RWPE1 (cell line): ENCODE measurements at regions not wholly inside any gene's neighbourhood (a gene's known extent, or its start where the extent isn't known, plus 50 kb on each side); places are given as distances from the start of the nearest gene placed in this dataset.

ENCODE experiments used
- CTCF ChIA-PET: fragments of 350-600 bp; sonication (Branson Sonifier 250); formaldehyde crosslinking; extraction: SDS; loops from one replicate; lab custom pipeline; 2021; lab: Yijun Ruan, JAX
- POLR2A ChIA-PET: fragments of 400-600 bp; formaldehyde crosslinking; extraction: SDS; loops from one replicate; lab custom pipeline; 2020; ENCODE audit warnings: antibody characterized with exemption; ENCODE audit not compliant: low non-redundant PET; lab: Yijun Ruan, JAX
- DNase-seq: peaks from one replicate; pipeline ENCODE4 v3.0.0; 2012; ENCODE audit warnings: low spot score
- H3K27ac ChIP-seq: fragments of 450-650 bp; 2 replicates; pipeline ENCODE4 v1.5.1; 2017
- TF ChIP-seq, protein P1 (sequence below): fragments of 450-650 bp; conservative IDR thresholded peaks from 2 replicates; pipeline ENCODE4 v1.5.1; 2017; ENCODE audit warnings: low read depth, mild to moderate bottlenecking

DNA sequence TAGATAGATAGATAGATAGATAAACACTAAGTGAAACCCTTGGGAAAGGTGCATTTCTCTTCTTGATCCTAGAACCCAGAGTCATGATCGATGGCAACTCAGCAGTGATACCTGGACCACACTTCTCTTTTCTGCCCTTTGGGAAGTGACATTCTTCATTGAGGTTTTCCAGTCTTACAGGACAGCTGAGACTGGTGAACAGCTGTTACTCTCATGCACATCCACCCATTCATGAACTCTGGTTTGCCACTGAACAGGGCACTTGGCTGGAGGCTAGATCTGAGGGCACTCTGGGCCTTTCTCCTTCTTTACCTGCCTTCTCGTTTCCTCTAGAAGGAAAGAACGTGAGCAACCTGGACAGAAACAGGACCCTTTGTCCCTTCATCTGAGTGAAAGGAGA is 164.5 kb downstream of the DRD1 start:
- CTCF ChIA-PET, result no interaction called here
- POLR2A ChIA-PET, result no interaction called here
- TF ChIP-seq, protein P1, sequence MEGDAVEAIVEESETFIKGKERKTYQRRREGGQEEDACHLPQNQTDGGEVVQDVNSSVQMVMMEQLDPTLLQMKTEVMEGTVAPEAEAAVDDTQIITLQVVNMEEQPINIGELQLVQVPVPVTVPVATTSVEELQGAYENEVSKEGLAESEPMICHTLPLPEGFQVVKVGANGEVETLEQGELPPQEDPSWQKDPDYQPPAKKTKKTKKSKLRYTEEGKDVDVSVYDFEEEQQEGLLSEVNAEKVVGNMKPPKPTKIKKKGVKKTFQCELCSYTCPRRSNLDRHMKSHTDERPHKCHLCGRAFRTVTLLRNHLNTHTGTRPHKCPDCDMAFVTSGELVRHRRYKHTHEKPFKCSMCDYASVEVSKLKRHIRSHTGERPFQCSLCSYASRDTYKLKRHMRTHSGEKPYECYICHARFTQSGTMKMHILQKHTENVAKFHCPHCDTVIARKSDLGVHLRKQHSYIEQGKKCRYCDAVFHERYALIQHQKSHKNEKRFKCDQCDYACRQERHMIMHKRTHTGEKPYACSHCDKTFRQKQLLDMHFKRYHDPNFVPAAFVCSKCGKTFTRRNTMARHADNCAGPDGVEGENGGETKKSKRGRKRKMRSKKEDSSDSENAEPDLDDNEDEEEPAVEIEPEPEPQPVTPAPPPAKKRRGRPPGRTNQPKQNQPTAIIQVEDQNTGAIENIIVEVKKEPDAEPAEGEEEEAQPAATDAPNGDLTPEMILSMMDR, result no peak
- H3K27ac ChIP-seq, result no peak overlapping the region
- DNase-seq, result no peak

DNA sequence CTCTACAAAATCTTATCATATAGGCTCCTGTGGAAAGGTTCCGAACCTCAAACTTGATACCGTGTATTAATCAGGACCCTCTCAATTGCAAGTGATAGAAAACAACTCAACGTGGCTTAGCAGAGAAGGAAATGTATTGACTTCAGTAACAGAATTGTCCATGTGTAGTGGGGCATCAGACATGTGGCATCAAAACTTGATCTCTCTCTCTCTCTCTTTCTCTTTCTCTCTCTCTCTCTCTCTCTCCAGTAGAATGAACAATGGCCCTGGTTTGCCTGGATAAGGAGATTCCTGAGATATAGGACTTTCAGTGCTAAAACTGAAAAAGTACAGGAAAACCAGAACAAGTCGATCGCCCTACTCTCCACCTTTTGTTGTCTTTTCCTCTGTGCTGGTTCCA is 168.2 kb downstream of the DRD1 start:
- TF ChIP-seq, protein P1, result no peak
- H3K27ac ChIP-seq, result no peak overlapping the region
- CTCF ChIA-PET, result no interaction called here
- DNase-seq, result no peak
- POLR2A ChIA-PET, result no interaction called here

DNA sequence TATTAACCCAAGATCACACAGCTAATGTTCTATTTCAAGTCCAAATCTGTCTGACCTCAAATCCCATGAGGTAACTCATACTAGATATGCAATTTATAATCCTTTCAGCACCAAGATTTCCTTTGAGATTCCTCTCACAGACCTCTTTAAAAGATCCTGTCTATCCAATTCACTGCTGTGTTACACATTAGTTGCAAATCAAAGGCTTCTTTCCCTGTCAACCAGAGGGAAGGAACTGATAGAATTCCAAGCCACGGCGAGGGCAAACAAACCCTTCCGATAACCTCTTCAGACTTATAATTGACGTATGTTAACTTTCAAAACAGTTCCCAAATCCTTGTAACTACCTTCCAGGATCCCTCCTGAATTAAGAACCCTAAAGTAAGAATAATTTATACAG is 168.9 kb downstream of the DRD1 start:
- ChIA-PET CTCF (interaction anchor here (0.6 kb wide), 1 partner anchor 254 kb away, joined by 3 read pairs; no protein-coding TSS in a partner anchor), POLR2A (no interaction called here)
- TF ChIP-seq, protein P1, result no peak

DNA sequence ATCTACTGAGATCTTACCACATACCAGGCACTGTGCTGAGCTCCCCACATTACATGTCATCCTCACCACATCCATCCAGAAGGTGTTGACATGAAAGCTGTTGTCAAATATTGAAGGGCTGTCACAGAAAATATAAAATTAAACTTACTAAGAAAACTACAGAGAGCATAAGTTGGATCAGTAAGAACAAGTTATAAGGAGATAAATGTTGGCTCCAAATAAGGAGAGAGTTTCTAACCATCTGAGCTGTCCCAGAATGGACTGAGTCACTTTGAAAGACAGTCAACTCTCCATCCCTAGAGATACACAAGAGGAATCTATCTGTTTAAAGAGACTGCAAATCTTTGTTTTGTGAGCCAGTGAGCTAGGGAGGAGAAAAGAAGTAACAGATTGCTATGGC is 169.8 kb downstream of the DRD1 start:
- ChIA-PET POLR2A (no interaction called here), CTCF (interaction anchor here (0.6 kb wide), 1 partner anchor 31 kb away, joined by 4 read pairs; no protein-coding TSS in a partner anchor)
- no peak overlapping the region for H3K27ac ChIP-seq
- DNase-seq, result no peak
- TF ChIP-seq, protein P1, result no peak

More for the DNA sequence above, 168.9 kb downstream of the DRD1 start:
- no peak overlapping the region for H3K27ac ChIP-seq
- no peak for DNase-seq

DNA sequence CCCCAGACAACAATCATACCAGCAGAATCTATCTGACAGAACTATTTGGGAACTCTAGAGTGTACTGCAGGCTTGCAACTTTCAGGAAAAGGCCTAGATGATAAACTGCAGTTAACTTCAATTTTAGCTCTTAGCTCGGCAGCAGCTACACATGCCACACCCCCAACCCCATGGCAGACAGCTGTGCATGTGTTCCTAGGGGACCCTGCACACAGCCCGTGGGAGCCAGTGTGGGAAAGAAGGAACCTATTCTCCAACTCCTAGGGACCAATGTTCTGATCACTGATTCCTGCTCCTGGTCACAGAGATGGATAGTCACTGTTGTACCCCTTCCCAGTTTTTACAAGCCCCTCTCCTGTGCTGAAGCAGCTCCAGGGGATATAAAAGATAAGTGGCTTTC is 179.6 kb downstream of the DRD1 start:
- TF ChIP-seq, protein P1, result no peak

DNA sequence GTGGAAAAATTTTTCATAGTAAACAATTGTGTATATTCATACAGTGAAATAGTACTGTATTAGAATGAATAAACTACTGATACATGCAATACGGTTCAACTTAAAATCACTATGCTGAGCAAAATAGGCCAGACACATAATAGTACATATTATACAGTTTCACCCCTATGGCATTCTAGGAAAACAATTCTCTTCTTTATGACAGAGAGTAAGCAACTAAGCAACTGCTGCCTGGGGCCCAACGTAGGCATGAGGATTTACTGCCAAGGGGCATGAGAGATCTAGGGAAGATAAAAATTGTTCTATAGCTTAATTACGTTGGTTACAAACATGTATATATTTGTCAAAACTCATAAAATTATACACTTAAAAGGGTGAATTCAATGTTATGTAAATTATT is 180.2 kb downstream of the DRD1 start:
- no peak for DNase-seq
- ChIA-PET POLR2A (no interaction called here), CTCF (no interaction called here)
- H3K27ac ChIP-seq, result no peak overlapping the region
- TF ChIP-seq, protein P1, result no peak

More for the DNA sequence above, 179.6 kb downstream of the DRD1 start:
- no peak overlapping the region for H3K27ac ChIP-seq
- POLR2A ChIA-PET, result no interaction called here
- no peak for DNase-seq
- CTCF ChIA-PET, result no interaction called here

DNA sequence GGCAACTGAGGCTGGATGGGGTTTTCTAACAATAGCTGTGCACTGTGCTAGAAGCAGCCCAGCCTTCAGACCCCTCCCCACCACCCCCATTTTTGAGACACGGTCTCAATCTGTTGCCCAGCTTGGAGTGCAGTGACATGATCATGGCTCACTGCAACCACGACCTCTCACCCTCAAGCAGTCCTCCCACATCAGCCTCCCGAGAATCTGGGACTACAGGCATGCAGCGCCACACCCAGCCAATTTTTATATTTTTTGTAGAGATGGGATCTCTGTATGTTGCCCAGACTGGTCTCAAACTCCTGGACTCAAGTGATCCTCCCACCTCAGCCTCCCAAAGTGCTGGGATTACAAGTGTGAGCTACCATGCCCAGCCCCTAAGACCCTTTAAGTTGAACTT is 182.5 kb downstream of the DRD1 start:
- no peak for DNase-seq
- no peak overlapping the region for H3K27ac ChIP-seq
- CTCF ChIA-PET, result no interaction called here
- POLR2A ChIA-PET, result no interaction called here
- TF ChIP-seq, protein P1, result no peak
